GM12801 (cell line): ENCODE measurements at regions not wholly inside any gene's neighbourhood (a gene's known extent, or its start where the extent isn't known, plus 50 kb on each side); places are given as distances from the start of the nearest gene placed in this dataset.

Source experiments
- TF ChIP-seq, protein P1 (sequence below): IDR thresholded peaks from one replicate; pipeline ENCODE4 v1.5.1; 2011; ENCODE audit warnings: control low read depth; ENCODE audit not compliant: insufficient read length; ENCODE audit errors: extremely low read depth

DNA sequence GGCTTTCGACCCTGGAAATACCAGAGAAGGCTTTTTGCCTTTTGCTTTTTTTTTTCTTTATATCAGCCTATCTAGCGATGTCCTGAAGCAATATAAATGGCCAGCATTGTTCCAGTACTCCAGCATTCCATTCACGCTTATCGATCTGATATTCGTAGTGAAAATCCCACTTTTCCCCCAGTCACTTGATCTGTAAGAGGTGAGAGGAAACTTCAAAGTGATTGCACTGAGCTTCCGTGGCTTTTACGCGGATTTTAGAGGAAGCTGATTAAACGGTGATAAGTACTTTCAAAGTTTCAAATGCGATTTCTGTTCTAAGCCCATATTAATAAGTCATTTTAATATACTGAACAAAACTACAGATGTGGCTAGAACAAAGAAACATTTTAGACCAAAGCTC, 725.5 kb downstream of the TRIML1 start:
- TF ChIP-seq, protein P1, sequence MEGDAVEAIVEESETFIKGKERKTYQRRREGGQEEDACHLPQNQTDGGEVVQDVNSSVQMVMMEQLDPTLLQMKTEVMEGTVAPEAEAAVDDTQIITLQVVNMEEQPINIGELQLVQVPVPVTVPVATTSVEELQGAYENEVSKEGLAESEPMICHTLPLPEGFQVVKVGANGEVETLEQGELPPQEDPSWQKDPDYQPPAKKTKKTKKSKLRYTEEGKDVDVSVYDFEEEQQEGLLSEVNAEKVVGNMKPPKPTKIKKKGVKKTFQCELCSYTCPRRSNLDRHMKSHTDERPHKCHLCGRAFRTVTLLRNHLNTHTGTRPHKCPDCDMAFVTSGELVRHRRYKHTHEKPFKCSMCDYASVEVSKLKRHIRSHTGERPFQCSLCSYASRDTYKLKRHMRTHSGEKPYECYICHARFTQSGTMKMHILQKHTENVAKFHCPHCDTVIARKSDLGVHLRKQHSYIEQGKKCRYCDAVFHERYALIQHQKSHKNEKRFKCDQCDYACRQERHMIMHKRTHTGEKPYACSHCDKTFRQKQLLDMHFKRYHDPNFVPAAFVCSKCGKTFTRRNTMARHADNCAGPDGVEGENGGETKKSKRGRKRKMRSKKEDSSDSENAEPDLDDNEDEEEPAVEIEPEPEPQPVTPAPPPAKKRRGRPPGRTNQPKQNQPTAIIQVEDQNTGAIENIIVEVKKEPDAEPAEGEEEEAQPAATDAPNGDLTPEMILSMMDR = no peak

DNA sequence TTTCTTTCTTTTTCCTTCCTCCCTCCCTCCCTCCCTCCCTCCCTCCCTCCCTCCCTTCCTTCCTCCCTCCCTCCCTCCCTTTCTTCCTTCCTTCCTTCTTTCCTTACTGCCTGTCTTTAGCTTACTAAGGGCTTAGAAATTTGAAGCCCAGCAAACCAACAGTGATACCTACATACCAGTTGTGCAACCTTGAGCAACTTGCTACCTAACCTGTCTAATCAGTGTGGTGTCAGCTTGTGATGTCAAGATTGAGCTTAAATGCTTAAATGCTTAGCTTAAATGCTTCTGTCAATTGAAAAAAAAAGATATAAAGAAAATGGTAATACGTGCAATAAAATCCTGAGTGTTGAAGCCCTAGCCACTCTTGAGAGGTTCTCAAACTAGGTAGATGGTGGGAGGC, 728.6 kb downstream of the TRIML1 start:
- TF ChIP-seq, protein P1 = no peak

DNA sequence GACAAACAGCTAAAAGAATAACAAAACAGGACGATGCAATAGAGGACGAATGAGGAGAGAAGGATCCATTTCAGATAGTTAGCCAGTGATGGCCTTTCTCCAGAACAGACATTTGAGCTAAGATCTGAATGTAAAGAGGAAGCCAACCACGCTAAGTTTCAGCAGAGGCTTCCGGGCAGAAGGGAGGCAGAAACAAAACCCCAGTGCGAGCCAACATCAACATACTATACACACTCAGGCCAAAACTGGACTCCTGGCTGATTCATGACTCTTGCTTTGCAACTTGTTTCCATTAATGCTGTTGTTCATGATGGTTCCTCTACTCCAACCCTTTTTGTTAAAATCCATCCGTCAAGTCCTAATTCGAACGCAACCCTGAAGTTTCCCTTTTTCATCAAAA, 730.3 kb downstream of the TRIML1 start:
- TF ChIP-seq, protein P1 = no peak

DNA sequence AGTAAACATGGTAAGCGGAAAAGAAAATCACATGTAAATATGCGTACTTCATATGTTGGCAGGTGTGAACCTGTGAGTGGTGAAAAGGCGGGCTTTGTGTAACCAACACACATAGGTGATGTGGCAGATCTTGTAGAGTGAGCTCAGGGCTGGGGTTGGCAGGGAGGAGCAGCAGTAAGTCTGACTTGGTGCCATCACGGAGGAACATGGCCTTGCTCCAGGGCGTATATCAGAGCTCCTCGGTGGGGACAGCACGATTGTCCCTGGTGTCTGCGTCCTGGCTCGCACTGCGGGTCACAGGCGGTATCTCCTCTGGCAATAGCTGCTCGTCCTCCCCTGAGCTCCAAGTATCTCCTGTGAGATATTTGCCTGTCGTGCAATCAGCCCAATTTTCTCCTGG, 733.6 kb downstream of the TRIML1 start:
- TF ChIP-seq, protein P1 = no peak

DNA sequence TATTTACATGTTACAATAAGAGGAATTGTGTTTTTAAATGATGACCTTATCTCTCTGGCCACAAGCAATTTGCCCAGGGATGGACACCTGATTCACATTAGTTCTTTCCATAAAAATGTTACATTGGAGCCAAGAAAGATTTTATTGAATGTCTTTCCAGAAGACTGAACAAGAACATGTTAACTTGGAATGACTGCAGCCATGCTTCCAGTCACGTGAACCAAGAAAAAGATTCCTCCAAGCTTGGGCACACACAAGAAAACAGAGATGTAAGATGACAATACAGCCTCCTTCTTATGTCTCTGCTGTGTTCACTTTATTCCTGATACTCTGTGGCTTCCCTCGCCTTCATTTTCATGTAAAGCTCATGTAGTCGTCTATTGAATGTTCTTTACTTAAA, 737.6 kb downstream of the TRIML1 start:
- TF ChIP-seq, protein P1 = no peak

DNA sequence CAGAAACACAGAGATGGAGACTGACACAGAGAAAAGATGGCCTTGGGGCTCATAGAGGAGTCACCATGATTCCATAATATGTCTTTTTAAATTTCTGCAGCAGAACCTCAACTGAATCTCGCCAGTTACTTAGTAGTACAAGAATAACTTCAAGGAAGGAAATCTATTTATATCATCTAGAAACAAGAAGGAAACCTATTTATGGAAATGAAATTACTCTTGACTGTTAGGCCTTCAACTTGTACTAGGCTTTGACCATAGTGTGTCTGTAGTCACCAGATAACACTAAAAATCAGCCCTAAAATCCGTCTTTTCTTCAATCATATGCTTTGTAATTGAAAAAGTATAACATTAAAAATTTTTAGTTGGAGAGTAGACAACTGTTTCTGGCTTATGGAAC, 740.4 kb downstream of the TRIML1 start:
- TF ChIP-seq, protein P1 = no peak

DNA sequence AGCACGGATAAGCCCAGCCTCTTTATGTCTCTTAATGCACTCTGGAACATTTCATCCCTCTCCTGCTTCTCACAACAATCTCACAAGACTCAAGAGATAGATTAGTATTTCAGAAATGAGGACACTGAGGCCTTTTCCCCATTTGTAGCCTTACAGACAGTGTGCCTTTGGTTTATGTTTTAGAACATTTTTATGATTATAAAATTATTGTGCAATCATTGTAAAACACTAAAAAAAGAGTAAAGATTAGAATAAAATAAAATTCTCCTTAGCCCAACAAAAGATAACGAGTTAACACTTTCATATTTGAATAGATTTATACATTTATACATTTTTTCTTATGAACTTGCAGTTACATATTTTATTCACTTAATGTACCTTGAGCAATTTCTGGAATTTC, 748.7 kb downstream of the TRIML1 start:
- TF ChIP-seq, protein P1 = no peak

DNA sequence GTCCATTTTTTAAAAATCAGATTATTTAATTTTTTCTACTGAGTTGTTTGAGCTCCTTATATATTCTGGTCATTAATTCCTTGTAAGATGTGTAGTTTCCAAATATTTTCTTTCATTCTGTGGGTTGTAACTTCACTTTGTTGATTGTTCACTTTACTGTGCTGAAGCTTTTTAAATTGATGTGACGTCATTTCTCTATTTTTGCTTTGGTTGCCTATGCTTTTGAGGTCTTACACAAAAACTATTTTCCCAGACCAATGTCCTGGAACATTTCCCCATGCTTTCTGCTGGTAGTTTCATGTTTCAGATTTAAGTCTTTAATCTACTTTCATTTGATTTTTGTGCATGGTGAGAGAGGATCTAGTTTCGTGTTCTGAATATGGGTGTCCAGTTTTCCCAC, 753.6 kb downstream of the TRIML1 start:
- TF ChIP-seq, protein P1 = no peak
